Glomerular visceral epithelial cell (primary cell): ENCODE measurements at regions not wholly inside any gene's neighbourhood (a gene's known extent, or its start where the extent isn't known, plus 50 kb on each side); places are given as distances from the start of the nearest gene placed in this dataset.
A peak's percentile ranks its signal among the peaks of the same experiment; 100 is the strongest.
"Not testable (repeated sequence)": the region's sequence is repeated elsewhere in the genome, so short reads cannot be mapped to it uniquely, and the experiment has no call there.

Source experiments
- DNase-seq: peaks from one replicate; pipeline ENCODE4 v3.0.0-alpha.2; 2016; ENCODE audit errors: extremely low spot score

DNA sequence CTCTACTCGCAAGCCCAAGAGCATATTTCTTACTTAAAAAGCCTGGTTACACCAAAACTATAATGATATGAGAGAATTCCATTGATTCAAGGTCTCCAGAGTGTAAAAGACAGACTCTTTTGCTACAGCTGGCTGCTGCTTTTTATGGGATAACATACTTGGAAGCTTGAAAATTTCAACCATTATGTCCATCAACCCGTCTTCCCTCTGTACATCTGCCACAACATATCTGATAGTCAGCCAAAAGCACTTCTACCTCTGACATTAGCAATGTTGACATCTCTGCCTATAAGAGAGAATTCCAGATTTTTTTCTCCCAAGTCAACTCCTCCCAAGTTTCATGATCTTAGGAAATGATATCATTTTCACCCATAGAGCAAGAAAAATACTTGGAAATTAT is 54.4 kb upstream of the IQCM start:
- DNase-seq, result no peak

DNA sequence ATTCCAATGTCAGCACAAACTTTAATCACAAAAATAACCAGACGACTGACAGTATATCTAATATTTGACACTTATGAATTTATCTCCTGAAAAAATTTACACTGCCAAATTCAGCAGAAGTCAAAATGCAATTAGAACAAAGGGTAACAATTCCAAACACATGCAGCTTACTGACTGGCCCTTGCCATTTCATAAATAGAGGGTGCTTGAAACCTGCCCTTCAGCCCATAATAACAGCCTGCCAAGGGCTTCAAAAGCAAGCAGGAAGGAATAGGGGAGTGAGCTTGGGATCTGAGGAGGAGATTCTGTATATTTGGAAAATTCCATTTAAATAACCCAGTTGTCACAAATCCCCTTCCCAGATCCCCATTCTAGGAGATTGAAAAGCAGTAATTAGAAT is 66.1 kb upstream of the IQCM start:
- no peak for DNase-seq

DNA sequence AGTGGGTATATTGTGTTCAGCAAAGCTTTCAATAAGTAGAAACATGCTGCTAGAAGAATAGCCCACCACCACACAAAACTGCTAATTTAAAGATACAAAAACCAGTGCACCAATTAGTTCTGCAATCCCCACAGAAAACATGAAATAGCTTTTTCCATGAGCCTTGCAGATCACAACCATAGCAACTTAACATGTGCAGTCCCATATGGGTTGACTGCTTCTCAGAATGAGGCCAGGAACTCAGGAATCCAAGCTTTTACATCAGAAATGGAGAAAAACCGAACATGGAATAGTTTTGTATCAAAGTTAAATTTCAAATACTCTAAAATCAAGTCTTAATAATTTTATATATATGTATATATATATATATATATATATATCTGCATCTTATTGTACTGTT is 66.6 kb upstream of the IQCM start:
- DNase-seq, result no peak

DNA sequence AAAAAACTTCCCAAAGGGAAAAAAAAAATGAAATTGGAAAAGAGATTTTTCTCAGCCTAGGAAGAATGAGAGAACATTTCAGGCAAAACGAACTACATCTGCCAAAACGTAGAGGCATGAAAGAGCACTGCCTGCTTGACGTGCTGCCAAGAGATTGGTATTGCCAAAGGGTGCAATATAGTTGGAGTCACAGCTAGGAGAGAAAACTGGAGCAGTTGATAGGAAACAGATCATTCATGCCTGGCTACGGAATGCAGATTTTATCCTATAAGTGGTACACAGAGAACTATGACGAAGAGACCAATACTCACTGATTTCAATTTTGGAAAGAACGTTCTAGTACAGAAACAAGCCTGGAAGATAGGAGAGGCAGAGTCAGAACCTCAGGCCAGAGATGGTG is 68.4 kb upstream of the IQCM start:
- DNase-seq, result no peak

DNA sequence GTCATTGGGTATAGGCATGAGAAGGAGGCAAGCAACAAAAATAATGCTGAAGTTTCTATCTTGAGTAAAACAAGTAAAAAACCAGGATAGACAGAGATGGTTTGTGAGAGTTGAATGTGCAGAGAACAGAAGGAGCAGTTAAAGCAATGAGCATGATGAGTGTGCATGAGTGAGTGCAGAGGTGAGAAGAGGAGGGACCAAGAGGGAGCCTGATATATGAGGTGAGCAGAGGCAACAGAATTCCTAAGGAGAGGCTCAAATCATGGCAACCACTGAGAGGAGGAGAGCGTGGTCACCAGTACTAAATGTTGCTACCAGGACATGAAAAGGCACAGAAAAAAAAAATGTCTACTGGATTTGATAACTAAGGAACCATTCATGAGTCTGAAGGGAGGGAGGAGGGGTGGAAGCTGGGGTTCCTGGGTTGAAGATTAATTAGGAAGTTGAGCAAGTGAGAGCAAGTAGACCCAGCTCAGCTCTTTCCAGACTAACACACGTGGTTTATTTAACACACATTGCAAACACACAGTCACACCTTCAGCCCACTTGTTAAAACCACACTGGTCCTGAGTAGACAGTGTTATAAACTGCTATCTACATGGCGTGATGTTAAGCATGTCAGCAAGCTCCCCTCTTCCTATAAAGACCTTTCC is 69.0 kb upstream of the IQCM start:
- peak; percentile 36 for DNase-seq

DNA sequence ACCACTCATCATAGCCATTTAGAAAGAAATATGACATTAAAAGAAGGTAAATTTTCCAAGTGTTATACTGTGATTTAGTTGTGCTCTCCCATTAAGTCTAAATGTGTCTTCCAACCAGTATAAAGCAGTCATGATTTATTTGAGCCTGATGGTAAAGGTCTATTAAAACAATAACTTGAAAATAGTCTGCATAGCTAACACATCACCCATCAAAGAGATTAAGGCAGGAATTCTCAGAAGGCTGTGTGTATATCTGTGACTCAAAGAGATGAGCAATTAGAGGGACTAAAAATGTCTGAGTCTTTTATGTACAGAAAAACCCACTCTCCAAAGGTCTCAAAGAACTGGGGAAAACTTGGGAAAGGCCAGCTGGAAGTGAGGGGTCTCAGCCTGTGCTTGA is 70.3 kb upstream of the IQCM start:
- DNase-seq, result peak; percentile 28

DNA sequence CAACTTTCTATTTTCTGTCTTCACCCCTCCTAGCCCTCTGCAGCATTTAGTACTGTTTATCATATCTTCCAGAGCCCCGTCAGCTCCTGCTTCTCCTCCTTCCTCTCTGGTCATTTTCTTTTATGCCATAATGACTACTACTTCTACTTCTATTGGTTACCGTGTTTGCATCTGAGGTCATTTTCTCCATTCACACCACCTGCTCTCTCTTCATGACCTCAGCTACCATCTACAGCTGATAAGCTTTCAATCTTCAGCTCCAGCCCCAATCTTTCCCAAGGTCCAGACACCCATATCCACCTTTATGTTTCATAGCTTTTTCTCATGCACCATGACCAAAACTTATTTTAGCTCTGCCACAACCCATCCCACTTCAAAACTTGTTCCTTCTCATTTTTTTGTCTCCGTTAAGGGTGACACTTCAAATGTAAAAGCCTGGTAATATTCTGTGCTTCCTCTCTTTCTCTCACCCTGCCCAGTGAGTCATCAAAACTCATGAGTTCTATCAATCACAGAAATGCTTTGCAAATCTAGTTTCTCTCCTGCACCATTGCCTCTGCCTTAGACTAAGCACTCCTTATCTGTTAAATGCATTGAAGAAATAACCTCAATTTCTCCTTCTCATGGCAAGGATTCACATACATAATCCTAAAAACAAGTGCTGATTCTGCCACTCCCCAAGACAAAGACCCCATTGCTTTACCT is 71.3 kb upstream of the IQCM start:
- no peak for DNase-seq

DNA sequence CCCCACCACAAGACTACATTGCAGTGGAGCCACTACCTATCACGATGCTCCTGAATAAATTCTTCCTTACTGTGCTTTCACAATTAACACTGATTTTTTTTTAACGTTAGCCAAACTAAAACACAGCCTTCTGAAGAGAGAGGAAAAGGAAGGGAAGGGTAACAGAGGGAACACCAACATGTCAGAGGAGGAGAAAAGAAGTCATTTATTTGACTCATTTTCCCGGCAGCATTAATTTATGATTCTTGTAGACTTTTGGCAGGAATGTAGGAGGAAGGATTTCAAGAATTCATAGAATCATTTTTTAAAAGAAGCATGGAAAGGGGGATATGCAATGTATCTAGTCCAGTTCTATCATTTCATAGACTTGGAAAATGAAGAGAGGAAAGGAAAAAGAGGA is 74.3 kb upstream of the IQCM start:
- DNase-seq, result no peak

DNA sequence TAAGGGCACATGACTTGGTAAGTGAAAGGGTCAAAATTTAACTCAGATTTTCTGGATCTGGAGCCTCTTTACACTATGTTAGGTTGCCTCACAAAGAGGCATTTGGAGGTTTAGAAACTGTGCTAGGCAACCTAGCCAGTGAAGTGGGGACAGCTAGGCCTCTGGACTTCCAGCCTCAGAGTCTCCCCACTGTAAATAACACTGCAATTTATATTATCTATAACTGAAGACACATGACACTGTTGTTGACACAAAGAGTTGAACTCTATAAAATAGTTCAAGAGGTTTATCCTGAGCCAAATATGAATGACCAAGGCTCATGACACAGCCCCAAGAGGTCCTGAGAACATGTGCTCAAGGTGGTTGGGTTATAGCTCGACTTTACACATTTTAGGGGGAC is 74.9 kb upstream of the IQCM start:
- no peak for DNase-seq

DNA sequence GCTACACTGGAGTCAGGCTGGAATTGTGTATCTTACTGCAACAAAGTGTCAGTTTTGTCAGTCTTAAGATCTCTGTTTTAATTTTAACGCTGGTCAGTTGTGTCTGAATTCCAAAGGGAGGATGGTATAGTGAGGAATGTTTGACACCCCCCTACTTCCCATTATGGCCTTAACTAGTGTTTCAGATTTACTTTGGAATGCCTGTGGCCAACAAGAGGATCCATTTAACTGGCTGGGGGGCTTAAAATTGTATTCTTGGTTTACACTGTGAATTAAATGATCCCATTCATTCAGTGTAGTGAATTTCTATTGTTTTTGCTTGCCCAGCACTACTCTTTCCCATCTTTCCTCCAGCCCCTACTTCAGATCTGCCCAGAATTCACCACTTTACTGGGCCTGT is 75.8 kb upstream of the IQCM start:
- DNase-seq, result no peak

DNA sequence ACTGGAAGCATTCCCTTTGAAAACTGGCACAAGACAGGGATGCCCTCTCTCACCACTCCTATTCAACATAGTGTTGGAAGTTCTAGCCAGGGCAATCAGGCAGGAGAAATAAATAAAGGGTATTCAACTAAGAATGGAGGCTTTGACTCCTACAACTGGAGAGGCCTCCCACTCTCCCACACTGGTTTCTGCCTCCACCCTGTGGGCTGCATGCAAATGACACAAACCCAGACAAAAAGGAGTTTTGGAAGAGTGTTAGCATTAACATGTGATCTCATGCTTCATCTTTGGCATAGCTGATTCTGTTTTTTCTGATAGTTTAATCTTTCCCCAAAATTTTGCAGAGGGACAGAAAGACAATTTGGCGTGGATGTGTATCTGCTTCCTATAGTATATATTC is 80.8 kb upstream of the IQCM start:
- DNase-seq, result peak; percentile 41

DNA sequence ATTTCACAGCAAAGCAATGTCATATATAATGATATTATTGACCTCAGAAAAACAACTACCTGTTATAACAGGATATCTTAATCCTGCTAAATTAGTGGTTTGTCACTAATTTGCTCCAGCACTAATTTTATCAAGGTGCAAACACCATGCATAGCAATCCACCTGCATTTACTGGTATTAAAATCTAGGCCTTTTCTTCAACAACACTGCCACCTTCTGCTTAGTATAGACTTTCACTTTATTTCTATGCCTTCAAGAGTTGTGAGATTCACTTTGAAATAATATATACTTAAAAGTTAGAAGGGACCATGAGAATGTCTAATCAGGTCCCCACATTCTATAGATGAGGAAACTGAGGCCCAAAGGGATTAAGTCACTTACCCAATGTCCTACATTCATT is 82.1 kb upstream of the IQCM start:
- peak; percentile 30 for DNase-seq

DNA sequence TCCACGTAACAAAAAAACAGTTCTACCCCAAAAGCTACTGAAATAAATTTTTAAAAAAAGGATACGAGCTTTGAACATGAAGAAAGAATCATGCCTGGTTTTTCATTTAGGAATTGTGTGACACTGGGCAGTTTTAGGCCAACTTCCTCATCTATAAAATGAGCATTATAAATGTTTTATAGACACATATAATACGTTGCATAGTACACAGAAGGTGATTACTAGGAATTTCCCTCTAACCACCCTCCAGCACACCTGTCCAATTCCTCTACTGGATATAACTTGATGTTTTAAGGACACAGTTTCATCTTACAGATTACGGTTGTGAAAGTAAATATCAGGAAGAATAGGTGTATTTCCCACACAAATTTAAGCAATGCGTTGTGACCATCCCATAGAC is 85.5 kb upstream of the IQCM start:
- no peak for DNase-seq

DNA sequence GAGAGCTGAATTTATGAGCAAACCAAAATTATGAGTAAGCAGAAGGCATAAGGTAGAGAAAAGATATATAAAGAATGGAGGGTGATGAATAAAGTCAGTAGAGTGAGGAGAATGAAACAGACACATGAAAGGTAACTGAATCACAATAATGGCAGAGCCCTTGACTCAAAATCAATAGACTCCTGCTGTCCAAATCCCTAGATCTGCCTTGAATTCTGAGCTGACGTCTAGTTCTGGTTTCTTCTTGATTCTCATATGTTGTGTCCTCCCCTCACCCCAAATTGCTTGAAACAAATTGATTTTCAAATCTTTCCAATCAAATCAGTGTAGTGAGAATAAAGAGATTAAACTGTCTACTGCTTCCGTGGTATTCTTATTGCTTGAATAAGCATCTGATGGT is 86.6 kb upstream of the IQCM start:
- no peak for DNase-seq

DNA sequence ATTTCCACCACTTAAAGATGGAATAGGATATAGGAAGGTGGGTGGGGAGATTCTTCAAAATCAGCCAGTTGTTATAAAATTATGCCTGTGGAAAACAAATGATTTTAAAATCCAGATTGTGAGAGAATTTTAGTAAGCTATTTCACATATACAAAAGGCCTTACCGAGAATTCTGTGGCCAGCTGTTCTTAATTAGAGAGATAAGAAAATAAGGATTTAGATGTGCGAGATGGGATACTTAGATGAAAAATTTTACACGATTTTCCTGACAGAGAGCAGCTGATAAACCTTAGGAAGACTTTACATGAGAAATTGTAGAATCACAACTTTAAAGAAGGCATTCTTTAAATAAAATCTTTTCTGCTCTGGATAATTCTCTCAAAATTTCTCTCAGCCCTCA is 94.5 kb upstream of the IQCM start:
- no peak for DNase-seq

DNA sequence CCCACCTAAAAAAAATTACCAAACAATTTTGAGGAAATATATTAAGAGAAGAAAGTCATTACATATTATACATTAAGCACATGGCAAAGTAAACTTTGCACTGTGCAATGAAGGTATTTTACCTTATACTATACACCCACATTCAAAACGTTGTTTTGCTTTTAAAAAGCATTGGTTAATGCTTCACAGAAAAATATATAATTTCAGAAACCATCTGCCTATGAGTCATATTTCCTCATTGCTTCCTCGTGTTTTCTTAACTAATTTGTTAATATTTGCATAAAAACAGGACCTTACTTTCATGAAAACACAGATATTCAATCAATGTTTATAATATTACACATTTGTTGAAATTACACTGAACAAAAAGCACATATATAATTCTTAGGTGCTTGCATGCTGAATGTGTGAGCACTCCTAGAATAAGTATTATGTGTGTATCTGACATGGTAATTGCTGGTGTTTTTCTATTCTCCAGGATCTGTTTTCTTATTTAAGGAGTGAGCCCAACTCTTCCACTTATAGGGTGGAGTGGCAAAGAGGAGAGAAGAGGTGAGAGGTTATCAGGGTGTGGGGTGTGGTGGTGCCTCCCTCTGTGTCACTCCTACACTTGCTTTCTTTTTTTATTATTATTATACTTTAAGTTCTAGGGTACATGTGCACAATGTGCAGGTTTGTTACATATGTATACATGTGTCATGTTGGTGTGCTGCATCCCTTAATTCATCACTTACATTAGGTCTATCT is 95.1 kb upstream of the IQCM start:
- no peak for DNase-seq

DNA sequence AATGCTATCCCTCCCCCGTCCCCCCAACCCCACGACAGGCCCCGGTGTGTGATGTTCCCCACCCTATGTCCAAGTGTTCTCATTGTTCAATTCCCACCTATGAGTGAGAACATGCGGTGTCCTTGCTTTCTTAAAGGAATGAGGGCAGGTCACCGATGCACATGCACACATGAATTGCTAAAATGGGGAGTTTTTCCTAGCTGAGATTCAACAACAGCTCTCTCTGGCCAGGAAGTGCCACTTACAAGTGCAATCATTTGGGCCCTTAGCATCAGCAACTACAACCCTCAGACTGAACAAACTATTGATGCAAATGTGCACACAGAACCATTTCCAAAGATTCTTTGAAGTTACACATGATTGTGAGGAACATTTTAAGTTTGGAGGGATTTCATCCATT is 95.7 kb upstream of the IQCM start:
- no peak for DNase-seq

DNA sequence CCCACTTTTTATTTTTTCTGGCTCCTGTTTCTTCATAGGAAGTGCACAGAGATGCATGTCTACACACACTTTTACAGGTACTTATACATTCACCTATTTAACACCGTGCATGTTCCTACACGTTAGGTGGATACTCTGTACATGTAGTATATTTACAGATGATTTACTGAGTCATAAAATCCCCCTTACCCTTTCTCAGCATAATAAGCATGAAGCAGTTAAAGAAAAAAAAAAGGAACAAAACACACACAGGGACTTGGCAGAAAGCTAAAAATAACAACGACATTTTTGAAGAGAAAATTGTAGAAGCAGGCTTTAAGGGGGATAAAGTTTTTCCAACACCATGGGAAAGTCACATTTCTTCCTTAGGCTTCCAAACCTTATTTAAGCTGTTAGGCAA is 96.4 kb upstream of the IQCM start:
- DNase-seq, result no peak

DNA sequence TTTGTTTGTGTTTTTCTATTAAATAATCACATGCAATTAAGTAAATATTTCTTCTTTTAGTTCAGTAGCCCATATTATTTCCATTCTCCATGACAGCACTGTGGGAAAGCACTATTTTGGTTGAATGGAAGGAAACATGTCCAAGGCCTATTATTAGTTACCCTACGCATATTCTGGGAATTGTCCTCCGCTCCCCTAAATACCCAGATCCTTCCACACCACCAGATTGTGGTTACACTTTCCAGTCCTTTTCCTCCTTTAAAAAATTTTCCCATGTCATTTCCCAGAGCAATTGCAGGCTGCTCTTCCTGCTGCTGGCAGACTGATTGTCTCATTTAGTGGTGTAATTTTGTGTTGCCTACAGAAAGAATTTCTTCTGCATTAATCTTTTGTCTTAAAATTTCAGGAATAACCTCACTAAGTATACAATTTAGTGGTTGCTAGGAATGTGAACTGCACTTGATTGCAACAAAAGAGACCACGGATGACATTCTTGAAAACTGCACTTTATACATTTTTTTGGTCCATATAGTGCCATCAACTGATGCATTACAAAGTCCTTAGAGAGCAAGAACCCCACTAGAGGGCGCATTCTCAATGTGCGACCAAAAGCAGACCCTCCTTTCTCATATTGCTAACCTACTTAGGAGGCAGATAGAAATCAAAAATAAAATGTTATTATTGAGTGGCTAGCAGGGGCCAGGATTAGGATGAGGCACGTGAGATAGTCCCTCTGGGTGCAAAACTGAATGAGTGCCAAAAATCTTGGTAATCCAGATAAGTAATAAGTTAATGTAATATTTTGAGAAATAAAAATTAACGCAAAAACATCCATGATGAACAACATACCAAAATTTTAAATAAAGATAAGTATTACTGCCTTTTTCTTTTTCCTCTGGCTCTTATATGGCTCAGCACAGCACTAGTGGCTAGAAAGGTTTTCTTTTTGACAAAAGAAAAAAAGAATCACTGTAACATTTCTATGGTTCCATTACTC is 98.8 kb upstream of the IQCM start:
- peak; percentile 59 for DNase-seq

DNA sequence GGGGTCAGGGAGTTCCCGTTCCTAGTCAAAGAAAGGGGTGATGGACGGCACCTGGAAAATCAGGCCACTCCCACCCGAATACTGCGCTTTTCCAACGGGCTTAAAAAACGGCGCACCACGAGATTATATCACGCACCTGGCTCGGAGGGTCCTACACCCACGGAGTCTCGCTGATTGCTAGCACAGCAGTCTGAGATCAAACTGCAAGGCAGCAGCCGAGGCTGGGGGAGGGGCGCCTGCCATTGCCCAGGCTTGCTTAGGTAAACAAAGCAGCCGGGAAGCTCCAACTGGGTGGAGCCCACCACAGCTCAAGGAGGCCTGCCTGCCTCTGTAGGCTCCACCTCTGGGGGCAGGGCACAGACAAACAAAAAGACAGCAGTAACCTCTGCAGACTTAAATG is 100.1 kb upstream of the IQCM start:
- DNase-seq, result not testable (repeated sequence)

DNA sequence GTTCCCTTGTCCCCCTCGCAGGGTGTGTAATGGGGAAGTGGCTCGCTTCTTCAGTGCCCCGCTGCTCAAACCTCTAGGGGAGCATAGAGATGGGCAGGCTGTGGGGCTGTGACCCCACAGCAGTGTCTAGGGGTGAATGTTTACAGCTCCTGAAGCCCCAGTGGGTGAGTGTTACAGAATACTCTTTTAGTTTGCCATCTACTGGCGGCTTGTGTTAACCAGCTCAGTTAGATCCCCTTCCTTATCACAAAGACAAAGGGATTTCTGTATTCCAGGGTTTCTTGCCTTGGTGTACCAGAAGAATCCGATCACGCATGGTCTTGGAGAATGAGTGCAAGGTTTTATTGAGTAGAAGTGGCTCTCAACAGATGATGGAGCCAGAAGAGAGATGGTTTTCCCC is 108.1 kb upstream of the IQCM start:
- DNase-seq, result no peak

DNA sequence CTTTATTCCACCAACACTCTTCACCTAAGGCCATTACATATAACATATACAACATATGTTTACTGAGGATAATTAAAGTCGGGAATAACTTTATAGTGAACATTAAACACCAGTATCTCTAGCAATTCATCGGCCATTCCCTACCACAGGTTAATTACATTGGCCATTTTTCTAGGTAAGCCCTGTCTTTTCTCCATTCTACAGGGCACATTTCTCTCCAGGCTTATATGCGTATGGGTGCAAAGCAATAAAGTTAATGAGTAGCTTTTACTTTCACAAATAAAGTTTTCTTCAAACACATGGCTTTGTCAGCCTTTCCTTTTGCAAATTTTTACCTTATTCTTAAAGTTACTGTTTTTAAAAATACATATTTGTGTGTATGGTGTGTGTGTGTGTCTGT is 111.9 kb upstream of the IQCM start:
- DNase-seq, result no peak
